HG03039 (cell line): ENCODE measurements at regions not wholly inside any gene's neighbourhood (a gene's known extent, or its start where the extent isn't known, plus 50 kb on each side); places are given as distances from the start of the nearest gene placed in this dataset.

Source experiments
- ATAC-seq: cut with Tn5 transposase; IDR thresholded peaks from one replicate; pipeline ENCODE4 v1.9.1; 2021; ENCODE audit warnings: mild to moderate bottlenecking, moderate library complexity; ENCODE audit not compliant: unreplicated experiment

- no peak for ATAC-seq
Observed at GRCh38 chr2:128984081-128984480, 665.4 kb upstream of the HS6ST1 start.

DNA sequence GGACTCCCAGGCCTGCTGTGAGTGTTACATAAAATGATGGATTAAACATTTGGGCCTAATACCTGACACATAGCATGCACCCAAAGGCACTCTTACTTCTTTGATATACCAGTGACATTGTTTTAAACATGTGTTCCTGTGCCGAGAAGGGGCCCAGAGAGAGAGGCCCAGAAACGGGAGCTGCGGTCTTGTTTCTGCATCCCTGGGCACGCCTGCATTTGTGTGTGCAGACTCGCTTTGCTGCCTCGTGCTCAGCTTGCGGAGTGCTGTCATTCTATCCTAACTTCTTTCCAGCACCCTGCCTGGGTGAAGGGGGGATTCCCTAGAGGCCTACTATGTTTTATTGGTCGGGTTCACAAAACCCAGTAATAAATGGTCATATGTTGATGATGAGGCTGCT lies 666.2 kb upstream of the HS6ST1 start:
- no peak for ATAC-seq

DNA sequence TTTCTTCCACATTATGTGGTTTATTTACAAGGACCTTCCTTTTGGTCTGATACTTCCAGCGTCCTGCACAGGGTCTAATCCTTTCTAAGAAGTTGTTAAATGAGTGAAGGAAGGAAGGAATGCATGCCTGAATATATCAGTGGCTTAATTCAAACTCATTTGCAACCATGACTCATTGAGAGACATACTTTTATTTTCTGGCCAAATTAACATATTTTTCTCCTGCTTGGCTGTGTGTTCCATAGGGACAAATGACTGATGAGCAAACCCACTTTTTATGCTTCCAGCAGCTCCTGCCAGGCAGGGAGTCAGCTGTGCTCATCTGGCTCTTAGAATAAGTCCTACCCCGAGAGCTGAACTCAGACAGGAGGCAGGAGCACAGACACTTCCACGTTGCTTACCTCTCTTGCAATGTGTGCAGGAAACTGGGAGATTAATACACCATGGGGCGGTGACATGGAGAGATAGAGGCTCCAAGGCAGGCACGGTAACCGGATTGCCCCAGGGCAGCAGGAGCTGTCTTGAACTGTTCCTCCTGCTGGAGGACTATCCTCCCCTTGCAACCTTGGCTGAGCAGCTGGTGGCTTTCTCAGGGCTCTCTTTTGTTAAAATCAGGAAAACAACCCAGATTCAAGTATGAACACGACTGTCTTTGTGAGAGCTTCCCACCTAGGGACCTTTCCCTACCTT lies 667.5 kb upstream of the HS6ST1 start:
- no peak for ATAC-seq

- no peak for ATAC-seq
Observed at GRCh38 chr2:128986867-128987268, 668.2 kb upstream of the HS6ST1 start.

DNA sequence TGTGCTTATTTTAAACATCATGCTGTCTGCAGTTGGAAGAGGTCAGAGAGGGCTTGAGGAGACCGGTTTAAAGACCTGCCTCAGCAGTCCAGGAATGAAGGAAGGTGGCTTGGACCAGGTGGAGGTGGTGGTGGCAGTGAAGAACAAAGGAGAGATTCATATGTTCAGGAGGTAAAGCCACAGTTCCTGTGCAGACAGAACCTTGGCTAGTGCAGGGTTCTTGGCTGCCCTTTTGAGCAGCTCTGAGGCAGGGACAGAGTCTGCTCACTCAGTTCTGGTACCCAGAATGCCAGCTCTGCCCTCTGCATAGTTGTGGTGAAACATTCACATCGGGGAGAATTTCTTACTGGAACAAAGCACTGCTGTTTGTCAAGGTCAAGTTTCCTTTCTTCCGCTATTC lies 669.7 kb upstream of the HS6ST1 start:
- no peak for ATAC-seq

DNA sequence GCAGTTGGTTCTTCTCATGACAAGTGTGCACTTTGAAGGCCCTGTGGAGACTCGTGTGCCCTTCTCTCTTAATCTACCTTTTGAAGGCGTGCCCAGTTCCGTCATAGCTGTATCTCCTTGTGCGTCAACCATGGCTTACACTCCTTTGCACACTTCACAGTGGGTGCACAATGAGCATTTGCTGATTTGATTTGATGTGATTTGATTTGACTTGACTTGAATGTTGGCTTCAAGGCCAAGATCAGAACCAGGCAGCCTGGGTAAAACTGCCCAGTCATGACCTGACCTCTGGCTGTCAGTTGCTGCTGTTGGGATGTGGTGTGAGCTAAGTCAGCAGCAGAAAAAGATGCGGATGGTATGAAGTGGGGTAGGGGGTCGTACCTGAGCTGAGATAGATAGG lies 670.3 kb upstream of the HS6ST1 start:
- no peak for ATAC-seq

GRCh38 chr2:128995086-128995485 lies 676.4 kb upstream of the HS6ST1 start:
- ATAC-seq: no peak

GRCh38 chr2:128996078-128996477 lies 677.4 kb upstream of the HS6ST1 start:
- ATAC-seq: no peak

- no peak for ATAC-seq
Observed at GRCh38 chr2:128997166-128997866, 678.6 kb upstream of the HS6ST1 start.

DNA sequence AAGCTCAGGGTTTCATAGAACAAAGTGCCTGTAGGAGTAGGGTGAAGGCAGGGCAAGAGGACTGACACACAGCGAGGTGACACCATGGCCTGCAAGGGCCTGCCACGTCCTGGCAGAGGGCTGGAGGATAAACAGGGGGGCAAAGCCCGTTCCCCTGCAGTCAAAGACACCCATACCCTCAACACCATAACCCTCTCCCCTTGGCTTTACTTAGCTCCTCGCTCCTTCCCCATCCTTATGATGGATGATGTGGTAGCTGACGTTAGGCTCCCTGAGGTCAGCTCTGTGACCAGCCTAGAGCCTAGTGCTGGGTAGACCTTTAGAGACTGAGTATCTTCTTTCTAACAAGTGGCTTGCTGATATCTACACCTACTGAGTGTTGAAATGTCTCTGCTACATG lies 683.3 kb upstream of the HS6ST1 start:
- no peak for ATAC-seq

DNA sequence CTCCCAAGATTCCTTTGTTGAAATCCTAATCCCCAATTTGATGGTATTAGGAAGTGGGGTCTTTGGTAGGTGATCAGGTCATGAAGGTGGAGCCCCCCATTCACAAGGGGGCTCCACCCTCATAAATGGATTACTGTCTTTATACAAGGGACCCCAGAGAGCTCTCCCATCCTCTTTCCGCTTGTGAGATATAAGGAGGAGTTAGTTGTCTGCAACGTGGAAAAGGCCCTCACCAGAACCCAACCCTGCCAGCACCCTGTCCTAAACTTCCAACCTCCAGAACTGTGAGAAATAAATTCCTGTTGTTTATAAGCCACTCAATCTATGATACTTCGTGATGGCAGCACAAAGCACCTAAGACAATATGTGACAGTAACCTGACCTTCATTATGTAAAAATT lies 684.1 kb upstream of the HS6ST1 start:
- no peak for ATAC-seq

- no peak for ATAC-seq
Observed at GRCh38 chr2:129004485-129004884, 685.8 kb upstream of the HS6ST1 start.

- no peak for ATAC-seq
Observed at GRCh38 chr2:129004940-129005490, 686.3 kb upstream of the HS6ST1 start.

DNA sequence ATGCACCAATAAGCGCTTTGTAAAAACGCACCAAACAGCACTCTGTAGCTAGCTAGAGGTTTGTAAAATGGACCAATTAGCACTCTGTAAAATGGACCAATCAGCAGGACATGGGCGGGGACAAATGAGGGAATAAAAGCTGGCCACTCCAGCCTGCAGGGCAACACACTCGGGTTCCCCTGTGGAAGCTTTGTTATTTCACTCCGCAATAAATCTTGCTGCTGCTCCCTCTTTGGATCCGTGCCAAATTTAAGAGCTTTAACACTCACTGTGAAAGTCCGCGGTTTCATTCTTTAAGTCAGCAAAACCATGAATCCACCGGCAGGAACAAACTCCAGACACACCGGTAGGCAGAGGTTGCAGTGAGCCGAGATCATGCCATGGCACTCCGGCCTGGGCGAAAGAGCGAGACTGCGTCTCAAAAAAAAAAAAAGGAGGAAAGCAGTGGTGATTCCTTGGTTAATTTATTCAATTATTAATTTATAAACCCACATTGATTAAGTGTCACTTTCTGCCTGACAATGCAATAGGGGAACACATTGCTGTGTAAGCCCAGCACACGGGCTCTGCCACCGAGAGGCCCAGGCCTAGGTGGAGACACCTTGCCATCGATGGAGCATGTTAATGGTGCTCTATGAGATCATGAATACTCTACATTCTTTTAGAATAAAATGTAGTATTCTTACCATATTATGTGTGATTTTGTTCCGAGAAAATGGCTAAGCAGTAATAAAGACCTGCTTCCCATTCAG lies 687.6 kb upstream of the HS6ST1 start:
- ATAC-seq: no peak

DNA sequence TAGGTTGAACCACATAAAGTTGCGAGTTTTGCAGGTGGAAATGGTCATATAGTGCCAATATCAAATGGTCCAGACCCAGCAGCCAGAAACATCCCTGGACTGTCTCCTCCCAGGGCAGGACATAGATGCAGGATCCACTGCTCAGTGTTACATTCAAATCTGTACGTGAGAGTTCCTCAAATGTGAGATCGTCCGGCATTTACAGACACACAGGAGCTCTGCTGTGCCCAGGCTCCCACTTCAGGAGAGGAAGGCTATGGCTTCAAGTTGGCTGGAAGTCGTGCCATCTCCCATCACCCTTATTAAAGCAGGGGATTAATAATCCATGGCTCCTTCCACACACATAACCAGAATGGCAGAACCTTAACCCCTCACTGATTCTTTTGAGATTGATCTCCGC lies 688.2 kb upstream of the HS6ST1 start:
- no peak for ATAC-seq

GRCh38 chr2:129008055-129008880 lies 689.6 kb upstream of the HS6ST1 start:
- ATAC-seq: no peak

GRCh38 chr2:129008881-129009554 lies 690.4 kb upstream of the HS6ST1 start:
- ATAC-seq: no peak

DNA sequence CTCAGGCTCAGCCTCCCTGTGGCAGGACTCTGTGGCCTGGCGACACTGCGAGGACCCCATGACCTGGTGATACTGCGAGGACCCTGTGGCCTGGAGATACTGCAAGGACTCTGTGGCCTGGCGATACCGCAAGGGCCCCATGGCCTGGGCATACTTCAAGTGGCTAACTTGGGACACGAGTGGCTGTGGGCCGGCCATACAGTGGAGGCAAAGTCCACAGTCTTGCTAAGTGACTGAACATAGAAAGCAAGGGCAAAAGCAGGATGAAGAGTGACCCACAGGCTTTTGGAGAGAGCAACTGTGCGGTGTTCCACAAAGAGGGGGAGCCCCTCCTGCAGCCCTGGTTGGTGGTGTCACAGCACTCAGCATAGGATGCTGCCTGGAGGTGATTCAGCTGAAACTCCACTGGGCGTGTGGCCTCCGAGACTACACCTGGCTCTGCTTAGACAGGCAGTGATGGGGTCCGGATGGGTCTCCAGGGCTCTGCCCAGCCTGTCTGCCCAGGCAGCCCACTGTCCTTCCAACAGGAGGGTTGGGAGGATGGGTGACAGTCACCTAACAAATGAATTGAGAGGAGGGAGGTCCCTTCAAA lies 691.0 kb upstream of the HS6ST1 start:
- ATAC-seq: no peak

- ATAC-seq: no peak
Observed at GRCh38 chr2:129010262-129010661, 691.6 kb upstream of the HS6ST1 start.
